K562 (cell line): ENCODE measurements at regions not wholly inside any gene's neighbourhood (a gene's known extent, or its start where the extent isn't known, plus 50 kb on each side); places are given as distances from the start of the nearest gene placed in this dataset.

Source experiments
- ATAC-seq: fragments of 200-7000 bp; cut with Tn5 transposase; 3 replicates; pipeline ENCODE4 v1.9.1; 2020; ENCODE audit warnings: moderate library complexity
- BruUV-seq: library from RNA; stranded (reverse); fragments of 400-500 nt; replicated peaks from 2 replicates; lab custom pipeline; 2021; lab: Mats Ljungman, UMichigan
- CTCF ChIA-PET: fragments of 300-600 bp; formaldehyde crosslinking; extraction: SDS; loops from one replicate; lab custom pipeline; 2021; ENCODE audit warnings: low intra/inter-chr PET ratio; lab: Yijun Ruan, JAX
- POLR2A ChIA-PET: fragments of 300-600, 350-650 bp; sonication (Branson Sonifier 250); formaldehyde crosslinking; extraction: SDS; loops from one replicate; lab custom pipeline; 2021; ENCODE audit warnings: antibody characterized with exemption, inconsistent platforms; lab: Yijun Ruan, JAX
- DNase-seq, 4 experiments: peaks; one replicate each; pipeline versions ENCODE4 v3.0.0 to v3.0.0-alpha.2; 2011 to 2018; ENCODE audit warnings: low spot score in 3 of 4, mixed read lengths in 3 of 4; ENCODE audit errors: extremely low read depth in 1 of 4
- FAIRE-seq: peaks from 2 replicates; lab custom pipeline; 2011; peaks lifted over from hg19 to GRCh38; lab: Jason Lieb, UNC
- H2AFZ ChIP-seq: 2 replicates; pipeline ENCODE4 v1.6.0; 2011; ENCODE audit warnings: low read depth, low read length, control low read depth, inconsistent platforms
- H3K27ac ChIP-seq: fragments of 200-600 bp; 3 replicates; pipeline ENCODE4 v1.8.0; 2011; ENCODE audit warnings: low read depth, mild to moderate bottlenecking, control low read depth, inconsistent platforms, low read length, moderate library complexity, mixed read lengths; ENCODE audit errors: extremely low read depth
- H3K27me3 ChIP-seq, 2 experiments: fragments of 300-600 bp in 1 of 2; 2 replicates in 1 of 2; 3 replicates in 1 of 2; pipeline versions ENCODE4 v1.6.0 to v1.8.0; 2011; ENCODE audit warnings: inconsistent platforms in 2 of 2, low read length in 2 of 2, mild to moderate bottlenecking in 1 of 2, mixed read lengths in 1 of 2, moderate library complexity in 1 of 2; ENCODE audit not compliant: control insufficient read depth in 2 of 2, insufficient read depth in 2 of 2
- H3K36me3 ChIP-seq: fragments of 300-600 bp; 3 replicates; pipeline ENCODE4 v1.8.0; 2011; ENCODE audit warnings: mild to moderate bottlenecking, low read length, inconsistent platforms; ENCODE audit not compliant: control insufficient read depth, insufficient read depth
- H3K4me1 ChIP-seq, 2 experiments: fragments of 200-600 bp in 1 of 2; replicated peaks in 1 of 2; 2 replicates in 1 of 2; 3 replicates in 1 of 2; pipeline versions ENCODE4 v1.5.1 to v1.8.0; 2011; ENCODE audit warnings: inconsistent platforms in 2 of 2, low read length in 2 of 2, mild to moderate bottlenecking in 1 of 2, mixed read lengths in 1 of 2, moderate library complexity in 1 of 2; ENCODE audit not compliant: control insufficient read depth in 2 of 2, insufficient read depth in 2 of 2
- H3K4me2 ChIP-seq: 2 replicates; pipeline ENCODE4 v1.6.1; 2011; ENCODE audit warnings: low read length, control low read depth, inconsistent platforms, mixed read lengths; ENCODE audit not compliant: insufficient read depth
- H3K4me3 ChIP-seq: fragments of 200-600 bp; sonication (generic), shearing (Covaris generic); 2 replicates; pipeline ENCODE4 v1.5.1; 2016; ENCODE audit warnings: control low read depth, inconsistent platforms
- H3K79me2 ChIP-seq: fragments of 200-600 bp; 3 replicates; pipeline ENCODE4 v1.8.0; 2011; ENCODE audit warnings: low read length, inconsistent platforms; ENCODE audit not compliant: control insufficient read depth, insufficient read depth
- H3K9ac ChIP-seq, 2 experiments: 2 replicates each; pipeline versions ENCODE4 v1.6.0 to v1.6.1; 2011; ENCODE audit warnings: low read depth in 2 of 2, low read length in 2 of 2, control low read depth in 1 of 2, inconsistent platforms in 1 of 2, mild to moderate bottlenecking in 1 of 2, mixed read lengths in 1 of 2; ENCODE audit not compliant: insufficient read depth in 1 of 2
- H3K9me1 ChIP-seq: one replicate; pipeline ENCODE4 v1.6.0; 2011; ENCODE audit warnings: inconsistent platforms, mild to moderate bottlenecking, low read length, moderate library complexity; ENCODE audit not compliant: control insufficient read depth, insufficient read depth
- H3K9me3 ChIP-seq: replicated peaks from 2 replicates; pipeline ENCODE4 v1.5.1; 2011; ENCODE audit warnings: low read depth, low read length, inconsistent platforms; ENCODE audit not compliant: control insufficient read depth, insufficient read depth
- H4K20me1 ChIP-seq: replicated peaks from 2 replicates; pipeline ENCODE4 v1.6.1; 2011; ENCODE audit warnings: low read length, inconsistent platforms, mixed read lengths; ENCODE audit not compliant: control insufficient read depth, insufficient read depth
- ATF1 ChIP-seq, 2 experiments: fragments of 450-650 bp in 1 of 2; IDR thresholded peaks; 2 replicates each; pipeline ENCODE4 v1.6.1; 2016; ENCODE audit warnings: missing compliant biosample characterization in 1 of 2, missing genetic modification characterization in 1 of 2
- ELF2 ChIP-seq: fragments of 250-450 bp; sonication (Bioruptor Pico); IDR thresholded peaks from 2 replicates; pipeline ENCODE4 v1.5.0; 2021; ENCODE audit warnings: mild to moderate bottlenecking
- KLF16 ChIP-seq: IDR thresholded peaks from 2 replicates; pipeline ENCODE4 v1.6.1; 2016; ENCODE audit warnings: antibody characterized with exemption
- NCOA1 ChIP-seq: fragments of 450-650 bp; IDR thresholded peaks from 2 replicates; pipeline ENCODE4 v1.6.1; 2016; ENCODE audit warnings: low read depth
- TAF15 ChIP-seq: fragments of 200-400 bp; formaldehyde crosslinking; IDR thresholded peaks from 2 replicates; pipeline ENCODE4 v1.6.1; 2017; ENCODE audit warnings: mild to moderate bottlenecking, low read depth, low read length, moderate library complexity
- YY1 ChIP-seq, 3 experiments: IDR thresholded peaks; 2 replicates each; pipeline ENCODE4 v1.6.1; 2011; ENCODE audit warnings: low read length in 2 of 3, mild to moderate bottlenecking in 2 of 3, moderate library complexity in 2 of 3, borderline replicate concordance in 1 of 3, control low read depth in 1 of 3, low read depth in 1 of 3; ENCODE audit not compliant: insufficient read depth in 3 of 3, insufficient replicate concordance in 2 of 3, control insufficient read depth in 1 of 3, insufficient read length in 1 of 3; ENCODE audit errors: extremely low read depth in 1 of 3
- ZNF12 ChIP-seq: sonication (generic); formaldehyde crosslinking; IDR thresholded peaks from 2 replicates; pipeline ENCODE4 v1.4.0; 2020; ENCODE audit warnings: mild to moderate bottlenecking, missing genetic modification reagents
- ZNF324 ChIP-seq: fragments of 250-450 bp; sonication (Bioruptor Pico); IDR thresholded peaks from 2 replicates; pipeline ENCODE4 v1.4.0; 2020; ENCODE audit warnings: mild to moderate bottlenecking
- WGBS: fragments of 100-300 bp; shearing (Covaris generic); methylation state at CpG from one replicate; pipeline ENCODE4 v1.1.6; 2016; ENCODE audit warnings: low coverage, mixed read lengths; ENCODE audit not compliant: insufficient coverage; ENCODE audit errors: missing lambda C conversion rate; 5-methylcytosine and 5-hydroxymethylcytosine counted together
- in situ Hi-C: fragments of 300-500 bp; cut with MboI; formaldehyde crosslinking; loops from 4 replicates; pipeline ENCODE4 v1.15.0; 2018; ENCODE audit warnings: inconsistent platforms, mixed read lengths
- intact Hi-C: fragments of 100-400 bp; cut with micrococcal nuclease; formaldehyde crosslinking; loops from 2 replicates; pipeline ENCODE4 v1.14.2; 2022
- TF ChIP-seq, protein P1 (sequence below): fragments of 250-450 bp; sonication (Bioruptor Pico); IDR thresholded peaks from 2 replicates; pipeline ENCODE4 v1.8.0; 2021; ENCODE audit warnings: moderate library complexity, mild to moderate bottlenecking, inconsistent platforms

DNA sequence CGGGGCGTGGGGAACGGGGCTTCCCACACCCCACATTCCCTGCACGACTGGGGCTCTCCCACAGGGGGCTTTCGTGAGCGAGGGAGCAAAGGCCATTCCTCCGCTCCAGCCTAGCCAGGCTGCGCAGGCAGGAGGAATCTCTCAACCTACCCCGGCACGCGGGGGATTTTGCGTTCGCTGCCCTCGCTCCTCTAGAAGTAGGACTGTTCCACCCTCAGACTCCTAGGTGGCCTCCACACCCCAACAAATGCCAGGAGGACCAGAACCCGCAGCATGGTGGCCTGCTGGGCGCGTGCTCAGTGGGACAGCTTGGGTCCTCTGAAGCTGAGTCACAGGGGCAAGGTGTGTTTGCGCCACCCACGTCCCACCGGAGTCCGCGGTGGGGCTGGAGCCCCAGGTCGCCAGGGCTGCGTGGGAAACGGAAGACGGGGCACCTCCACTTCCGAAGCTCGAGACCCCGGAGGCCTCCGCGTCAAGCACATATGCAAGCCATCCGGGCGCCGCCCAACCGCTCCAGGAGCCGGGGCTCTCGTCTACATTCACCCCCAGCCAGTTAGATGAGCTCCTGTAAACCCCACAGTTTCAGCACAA is 1938.5 kb upstream of the DEFB115 start:
- TF ChIP-seq, protein P1, sequence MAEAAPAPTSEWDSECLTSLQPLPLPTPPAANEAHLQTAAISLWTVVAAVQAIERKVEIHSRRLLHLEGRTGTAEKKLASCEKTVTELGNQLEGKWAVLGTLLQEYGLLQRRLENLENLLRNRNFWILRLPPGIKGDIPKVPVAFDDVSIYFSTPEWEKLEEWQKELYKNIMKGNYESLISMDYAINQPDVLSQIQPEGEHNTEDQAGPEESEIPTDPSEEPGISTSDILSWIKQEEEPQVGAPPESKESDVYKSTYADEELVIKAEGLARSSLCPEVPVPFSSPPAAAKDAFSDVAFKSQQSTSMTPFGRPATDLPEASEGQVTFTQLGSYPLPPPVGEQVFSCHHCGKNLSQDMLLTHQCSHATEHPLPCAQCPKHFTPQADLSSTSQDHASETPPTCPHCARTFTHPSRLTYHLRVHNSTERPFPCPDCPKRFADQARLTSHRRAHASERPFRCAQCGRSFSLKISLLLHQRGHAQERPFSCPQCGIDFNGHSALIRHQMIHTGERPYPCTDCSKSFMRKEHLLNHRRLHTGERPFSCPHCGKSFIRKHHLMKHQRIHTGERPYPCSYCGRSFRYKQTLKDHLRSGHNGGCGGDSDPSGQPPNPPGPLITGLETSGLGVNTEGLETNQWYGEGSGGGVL (CRISPR knock-in tag): no peak
- TF ChIP-seq TAF15 (no peak), ELF2 (CRISPR knock-in tag) (no peak), KLF16 (no peak), ZNF324 (CRISPR knock-in tag) (no peak), NCOA1 (no peak), ATF1 (CRISPR knock-in tag; IDR thresholded peaks at IDR 0.05) (no peak), ATF1 (tag; IDR thresholded peaks at IDR 0.05) (no peak), ZNF12 (CRISPR knock-in tag) (no peak), YY1 (IDR thresholded peaks at IDR 0.05; ENCODE audit: borderline replicate concordance in 1 of 3, control insufficient read depth in 1 of 3, extremely low read depth in 1 of 3, insufficient read depth in 3 of 3, insufficient read length in 1 of 3, insufficient replicate concordance in 2 of 3, low read depth in 1 of 3, low read length in 2 of 3) (no peak)
- Histone ChIP-seq H3K4me3 (no peak overlapping the region), H3K79me2 (no peaks in the 10 kb centered on the region), H3K9ac (no peak overlapping the region), H3K4me1 (no peaks in the 10 kb centered on the region), H3K9me3 (no peaks in the 10 kb centered on the region), H3K36me3 (no peaks in the 10 kb centered on the region), H3K27me3 (no peaks in the 10 kb centered on the region), H3K4me2 (no peak overlapping the region), H4K20me1 (no peaks in the 10 kb centered on the region), H2AFZ (no peak overlapping the region), H3K9me1 (no peaks in the 10 kb centered on the region), H3K27ac (no peak overlapping the region)
- WGBS: 11% methylated on average over 23 of the region's 37 CpGs
- POLR2A ChIA-PET: no interaction called here
- no TSS peak for BruUV-seq
- ATAC-seq: no peak
- intact Hi-C loops: no loop called here
- no peak for DNase-seq
- CTCF ChIA-PET: no interaction called here
- no peak for FAIRE-seq
- in situ Hi-C loops: loop anchor here (25.0 kb wide), 1 partner anchor 1018 kb away; no protein-coding TSS in a partner anchor
